ENCODE measurements at regions not wholly inside any gene's neighbourhood (a gene's known extent, or its start where the extent isn't known, plus 50 kb on each side); places are given as distances from the start of the nearest gene placed in this dataset.
"Not testable (repeated sequence)": the region's sequence is repeated elsewhere in the genome, so short reads cannot be mapped to it uniquely, and the experiment has no call there.

DNA sequence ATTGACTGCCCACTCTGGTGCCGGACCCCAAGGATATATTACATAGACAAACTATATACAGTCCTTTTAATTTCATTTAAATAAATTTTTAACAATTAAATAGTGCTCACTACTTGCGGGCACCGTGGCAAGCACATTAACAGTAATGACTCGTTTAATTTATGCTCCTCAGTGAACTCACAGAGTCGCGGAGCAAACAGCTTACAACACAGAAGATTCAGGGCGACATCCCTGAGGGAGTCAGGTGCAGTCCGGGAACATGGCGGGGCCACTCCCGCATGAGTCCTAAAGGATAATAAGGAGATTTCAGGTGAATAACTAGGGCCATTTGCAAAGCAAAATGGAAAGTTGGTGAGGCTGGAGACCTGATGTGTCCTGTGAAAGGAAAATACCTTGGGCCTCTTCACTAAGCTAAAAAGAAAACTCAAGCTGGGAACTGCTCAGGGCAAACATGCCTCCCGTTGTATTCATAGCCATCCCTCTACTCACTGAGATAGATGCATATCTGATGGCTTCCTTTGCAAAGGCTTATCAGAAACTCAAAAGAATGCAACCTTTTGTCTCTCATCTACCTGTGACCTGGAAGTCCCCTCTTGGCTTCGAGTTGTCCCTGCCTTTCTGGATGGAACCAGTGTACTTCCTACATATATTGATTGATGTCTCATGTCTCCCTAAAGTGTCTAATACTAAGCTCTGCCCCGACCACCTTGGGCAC lies 125.6 kb downstream of the KLF6 start:
- FAIRE-seq, result no peak

DNA sequence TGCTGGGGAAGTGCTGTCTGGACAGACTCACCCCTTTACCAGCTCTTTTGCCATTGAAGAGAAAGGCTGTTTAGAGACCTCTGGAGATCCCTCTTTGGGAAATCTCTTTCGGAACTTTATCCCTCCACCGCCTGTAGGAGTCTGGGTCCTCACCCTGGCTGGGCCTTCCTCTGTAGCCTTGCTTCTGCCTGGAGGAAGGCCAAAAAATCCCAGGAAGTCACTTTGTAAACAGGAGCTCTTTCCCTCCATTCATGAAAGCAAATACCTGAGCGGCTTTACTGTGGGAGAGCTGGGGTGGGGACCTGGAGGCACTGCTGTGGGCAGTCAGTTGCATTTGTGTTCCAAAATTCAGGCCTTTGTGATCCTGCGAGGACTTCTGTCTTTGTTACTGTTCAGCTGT lies 126.2 kb downstream of the KLF6 start:
- FAIRE-seq, result no peak

GRCh38 chr10:3656214-3656613 lies 128.8 kb downstream of the KLF6 start:
- FAIRE-seq, result no peak

DNA sequence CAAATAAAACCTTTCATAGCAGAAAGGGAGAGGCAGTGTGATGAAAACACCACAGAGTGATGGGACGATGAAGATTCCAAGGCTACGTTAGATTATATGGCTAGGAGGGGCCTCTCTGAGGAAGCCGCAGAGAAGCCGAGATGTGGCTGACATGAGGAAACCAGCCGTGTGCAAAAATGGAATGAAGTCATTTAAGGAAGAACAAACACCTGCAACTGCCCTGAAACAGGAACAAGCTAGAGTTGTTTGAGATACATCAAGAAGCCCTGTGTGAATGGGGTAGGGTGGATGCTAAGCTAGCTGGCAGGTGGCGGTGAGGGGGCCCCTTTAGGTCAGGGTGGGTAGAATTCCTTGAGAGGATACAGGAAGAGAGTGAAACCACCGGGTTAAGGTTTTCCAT lies 129.5 kb downstream of the KLF6 start:
- FAIRE-seq, result no peak

- FAIRE-seq, result no peak
These were observed 130.0 kb downstream of the KLF6 start for GRCh38 chr10:3654980-3655379.

DNA sequence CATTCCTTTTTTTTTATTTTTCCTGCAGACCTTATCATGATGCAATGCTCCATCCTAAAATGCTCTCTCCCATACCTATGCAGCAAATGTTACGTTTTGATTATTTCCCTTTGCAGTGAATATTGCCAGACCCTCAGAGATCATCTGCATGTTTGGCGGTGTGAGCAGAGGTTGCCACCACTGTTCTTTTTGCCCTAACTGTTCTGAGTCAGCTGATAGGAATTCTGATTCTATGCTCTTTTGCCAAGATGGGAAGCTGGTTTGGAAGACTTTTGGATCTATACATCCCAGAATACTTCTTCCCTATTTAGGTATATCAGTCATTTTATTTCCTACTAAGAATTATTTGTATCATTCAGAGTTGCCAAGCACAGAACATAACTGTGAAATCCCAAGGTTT lies 130.5 kb downstream of the KLF6 start:
- FAIRE-seq, result no peak

DNA sequence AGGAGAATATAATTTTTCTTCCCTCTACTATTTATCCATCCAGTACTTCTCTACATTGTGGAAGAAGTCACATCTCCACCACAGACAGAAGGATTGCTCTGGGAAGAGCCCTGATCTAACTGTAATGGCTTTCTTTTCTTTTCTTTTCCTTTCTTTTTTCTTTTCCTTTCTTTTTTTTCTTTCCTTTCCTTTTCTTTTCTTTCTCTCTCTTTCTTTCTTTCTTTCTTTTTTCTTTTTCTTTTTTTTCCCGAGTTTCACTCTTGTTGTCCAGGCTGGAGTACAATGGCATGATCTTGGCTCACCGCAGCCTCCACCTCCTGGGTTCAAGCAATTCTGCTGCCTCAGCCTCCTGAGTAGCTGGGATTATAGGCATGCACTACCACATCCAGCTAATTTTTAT lies 131.7 kb downstream of the KLF6 start:
- FAIRE-seq, result not testable (repeated sequence)

- no peak for FAIRE-seq
These were observed 132.1 kb downstream of the KLF6 start for GRCh38 chr10:3652886-3653285.

GRCh38 chr10:3651969-3652653 lies 132.9 kb downstream of the KLF6 start:
- no peak for FAIRE-seq

DNA sequence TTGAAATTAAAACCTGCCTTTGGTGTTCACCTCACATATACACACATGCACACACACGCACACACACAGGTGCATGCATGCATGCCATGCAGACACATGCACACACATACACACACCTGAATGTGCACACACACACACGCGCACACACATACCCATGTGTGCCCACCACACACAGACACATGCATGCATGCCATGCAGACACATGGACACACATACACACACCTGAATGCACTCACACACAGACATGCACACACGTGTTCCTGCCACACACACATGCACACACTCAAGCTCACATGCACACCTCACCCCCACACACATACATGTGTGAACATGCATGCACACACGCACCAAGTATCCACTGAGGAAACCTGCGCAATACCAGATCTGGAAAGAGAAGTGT lies 136.4 kb downstream of the KLF6 start:
- FAIRE-seq, result no peak

- FAIRE-seq, result no peak
These were observed 136.8 kb downstream of the KLF6 start for GRCh38 chr10:3648170-3648569.

GRCh38 chr10:3647074-3647473 lies 137.9 kb downstream of the KLF6 start:
- no peak for FAIRE-seq

- FAIRE-seq, result no peak
These were observed 139.6 kb downstream of the KLF6 start for GRCh38 chr10:3645406-3645805.

- no peak for FAIRE-seq
These were observed 144.2 kb downstream of the KLF6 start for GRCh38 chr10:3640816-3641215.

DNA sequence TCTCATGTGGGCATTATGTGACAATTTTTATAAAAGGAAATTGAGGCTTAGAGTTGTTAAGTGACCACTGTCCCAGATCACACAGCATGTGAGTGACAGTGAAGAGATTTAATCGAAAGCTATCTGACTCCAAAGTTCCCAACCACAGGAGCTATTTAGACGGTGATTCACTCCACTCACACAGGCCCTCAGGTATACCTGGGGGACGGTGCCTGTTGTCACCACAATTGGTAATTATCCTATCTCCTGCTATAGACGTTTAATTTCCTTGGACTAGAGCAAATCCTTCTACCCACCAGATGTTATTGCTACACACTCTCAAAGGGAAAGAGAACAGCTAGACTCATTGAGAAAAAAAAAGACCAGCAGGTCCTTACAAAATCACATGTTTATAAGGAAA lies 145.5 kb downstream of the KLF6 start:
- FAIRE-seq, result no peak

DNA sequence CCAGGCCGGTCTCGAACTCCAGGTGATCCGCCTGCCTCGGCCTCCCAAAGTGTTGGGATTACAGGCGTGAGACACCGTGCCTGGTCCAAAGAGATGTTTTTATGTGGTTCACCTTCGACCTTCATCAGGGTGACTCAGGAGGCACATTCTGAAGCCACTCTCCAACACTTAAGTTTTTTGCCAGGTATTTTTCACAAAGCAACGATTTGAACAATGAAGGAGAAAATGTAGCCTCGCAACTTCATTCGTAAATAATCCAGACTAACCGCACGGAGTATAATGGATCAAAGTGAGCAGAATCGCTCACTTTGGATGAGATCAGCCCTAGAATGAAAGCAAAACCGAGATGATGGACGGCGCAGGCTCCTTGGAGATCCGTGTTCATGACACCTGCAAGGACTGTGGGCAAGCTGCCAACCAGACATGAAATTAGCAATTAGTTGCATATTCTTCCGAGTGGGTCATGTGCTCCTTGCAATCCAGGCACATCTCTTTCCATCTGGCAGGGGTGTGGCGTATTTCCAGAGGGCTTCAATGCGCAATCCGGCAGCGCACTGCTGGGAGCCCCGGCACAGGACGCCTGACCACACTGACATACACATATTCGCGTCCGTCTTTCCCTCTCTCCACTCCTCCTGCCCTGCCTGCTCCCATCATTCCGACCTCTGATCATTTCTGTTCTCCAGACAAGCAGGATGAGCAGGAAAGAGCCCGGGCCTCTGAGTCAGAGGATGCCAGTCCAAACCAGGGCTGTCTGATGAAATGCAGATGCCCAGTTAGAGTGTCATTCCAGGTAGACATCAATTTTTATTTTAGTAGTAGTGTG lies 148.4 kb downstream of the KLF6 start:
- FAIRE-seq, result no peak

DNA sequence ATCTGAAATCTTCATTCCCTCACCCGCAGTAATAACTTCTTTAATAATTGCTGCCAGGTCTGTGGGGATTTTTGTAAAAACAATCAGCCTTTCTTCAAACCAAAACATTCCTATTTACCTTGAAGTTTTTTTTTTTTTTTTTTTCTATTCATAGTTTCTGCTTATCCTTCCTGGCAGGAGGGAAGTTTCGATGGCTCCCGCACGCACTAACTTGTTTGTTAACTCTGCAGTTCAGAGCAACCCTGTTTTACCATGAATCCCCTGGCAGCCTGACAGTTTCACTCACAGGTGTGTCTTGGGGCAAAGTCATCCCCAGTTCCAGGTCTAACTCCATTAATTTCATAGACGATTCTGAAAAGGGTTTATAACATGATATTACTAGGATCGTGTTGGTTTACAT lies 149.3 kb downstream of the KLF6 start:
- no peak for FAIRE-seq

DNA sequence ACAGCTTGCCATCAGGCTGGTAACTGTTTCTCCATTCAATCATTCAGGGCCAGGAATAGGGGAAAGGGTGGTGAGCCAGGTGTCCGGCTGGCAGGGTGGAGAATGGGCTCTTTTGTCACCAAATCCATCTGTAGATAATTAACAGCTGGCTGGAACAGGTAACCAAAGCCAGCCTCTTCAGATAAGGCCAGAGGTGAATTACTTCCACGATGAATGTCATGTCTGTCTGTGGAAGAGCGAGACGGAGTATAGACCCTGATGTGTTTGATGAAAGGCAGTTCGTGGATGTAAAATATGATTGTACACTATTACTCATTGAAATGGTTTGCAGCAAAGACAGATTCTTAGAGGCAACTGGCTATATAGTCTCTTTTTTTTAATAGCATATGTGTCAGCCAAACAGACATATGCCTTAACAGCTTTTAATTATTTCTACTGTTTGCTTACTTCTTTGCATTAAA lies 149.8 kb downstream of the KLF6 start:
- no peak for FAIRE-seq

GRCh38 chr10:3634646-3635045 lies 150.4 kb downstream of the KLF6 start:
- FAIRE-seq, result not testable (repeated sequence)

DNA sequence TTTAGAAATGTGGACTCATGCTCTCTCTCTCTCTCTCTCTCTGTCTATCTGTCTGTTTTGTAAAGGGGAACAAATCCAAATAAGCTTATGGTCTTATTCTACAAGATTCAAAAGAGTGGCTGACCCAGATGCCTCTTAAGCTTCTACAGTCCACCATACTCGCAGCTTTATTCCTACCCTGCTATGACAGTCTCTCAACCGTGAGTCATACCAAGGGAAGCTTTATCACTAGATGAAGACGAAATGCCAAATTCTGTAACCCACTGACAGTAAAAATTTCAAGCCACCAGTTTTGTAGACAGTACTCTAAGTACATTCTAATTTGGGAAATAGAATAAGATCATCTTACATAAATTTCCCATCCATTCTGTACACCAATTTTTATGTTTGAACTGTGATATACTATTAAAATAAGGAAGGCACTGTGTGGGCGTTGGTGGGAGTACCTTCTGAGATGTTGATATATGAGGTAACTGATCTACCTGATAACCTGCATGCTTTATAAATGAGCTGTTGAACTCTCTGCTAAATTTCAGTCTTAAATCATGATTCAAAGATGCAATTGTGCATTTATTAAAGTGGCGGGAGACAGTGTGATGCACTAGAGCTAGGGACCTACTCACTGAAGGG lies 153.2 kb downstream of the KLF6 start:
- FAIRE-seq, result no peak

GRCh38 chr10:3631291-3631690 lies 153.7 kb downstream of the KLF6 start:
- FAIRE-seq, result no peak

DNA sequence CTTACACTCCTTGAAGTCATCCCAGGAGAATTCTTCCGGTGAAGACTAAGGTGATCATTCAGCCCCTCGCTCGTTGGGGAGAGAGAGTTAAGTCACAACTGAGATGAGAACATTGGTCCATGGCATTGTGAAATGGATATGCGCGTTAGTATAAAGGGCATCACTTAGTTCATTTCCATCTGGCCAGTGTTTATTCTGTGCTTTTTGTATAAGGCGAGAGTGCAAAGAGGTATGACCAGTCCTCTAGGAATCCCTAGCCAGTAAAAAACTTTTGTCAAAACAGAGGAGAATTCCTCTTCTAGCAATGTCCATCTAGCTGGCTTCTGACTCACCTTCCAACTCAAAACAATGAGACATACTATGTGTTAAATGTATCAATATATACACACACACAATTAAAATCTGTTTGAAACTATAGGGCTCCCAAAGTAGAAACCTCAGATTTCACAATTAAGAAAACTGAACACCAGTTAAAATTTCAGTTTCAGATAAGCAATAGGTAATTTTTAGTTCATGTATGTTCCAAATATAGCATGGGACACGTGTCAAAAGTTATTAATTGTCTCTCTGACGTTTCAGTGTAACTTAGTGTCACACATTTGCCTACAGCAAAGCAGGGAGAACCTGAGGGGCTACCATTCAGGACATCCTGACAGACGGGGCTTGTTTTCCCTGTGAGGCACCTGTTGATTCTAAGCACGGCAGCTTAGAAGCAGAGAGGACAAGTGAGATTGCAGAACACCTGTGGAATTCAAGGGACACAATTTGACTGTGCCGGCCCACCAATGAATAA lies 158.9 kb downstream of the KLF6 start:
- no peak for FAIRE-seq
